Mesothelial cell of epicardium (in vitro differentiated cells): ENCODE measurements at regions not wholly inside any gene's neighbourhood (a gene's known extent, or its start where the extent isn't known, plus 50 kb on each side); places are given as distances from the start of the nearest gene placed in this dataset.

Experiments
- DNase-seq, 2 experiments: peaks; one replicate each; pipeline ENCODE4 v3.0.0; 2021; ENCODE audit warnings: low spot score in 2 of 2; ENCODE audit not compliant: unreplicated experiment in 2 of 2
- H3K27ac Mint-ChIP-seq: 2 replicates; pipeline ENCODE4 v1.8.0; 2021; ENCODE audit warnings: mixed read lengths
- H3K27me3 Mint-ChIP-seq: 2 replicates; pipeline ENCODE4 v1.8.0; 2021; ENCODE audit warnings: low read depth, mixed read lengths
- H3K36me3 Mint-ChIP-seq: 2 replicates; pipeline ENCODE4 v1.8.0; 2021; ENCODE audit warnings: mixed read lengths
- H3K4me1 Mint-ChIP-seq: 2 replicates; pipeline ENCODE4 v1.8.0; 2021; ENCODE audit warnings: mixed read lengths
- H3K4me3 Mint-ChIP-seq: 2 replicates; pipeline ENCODE4 v1.8.0; 2021; ENCODE audit warnings: mild to moderate bottlenecking, moderate library complexity, mixed read lengths
- H3K9me3 Mint-ChIP-seq: 2 replicates; pipeline ENCODE4 v1.8.0; 2021; ENCODE audit warnings: mixed read lengths
- CTCF ChIP-seq: fragments of 200-600 bp; sonication (generic); IDR thresholded peaks from one replicate; pipeline ENCODE4 v1.5.0; 2021; ENCODE audit warnings: antibody characterized with exemption; ENCODE audit not compliant: unreplicated experiment

DNA sequence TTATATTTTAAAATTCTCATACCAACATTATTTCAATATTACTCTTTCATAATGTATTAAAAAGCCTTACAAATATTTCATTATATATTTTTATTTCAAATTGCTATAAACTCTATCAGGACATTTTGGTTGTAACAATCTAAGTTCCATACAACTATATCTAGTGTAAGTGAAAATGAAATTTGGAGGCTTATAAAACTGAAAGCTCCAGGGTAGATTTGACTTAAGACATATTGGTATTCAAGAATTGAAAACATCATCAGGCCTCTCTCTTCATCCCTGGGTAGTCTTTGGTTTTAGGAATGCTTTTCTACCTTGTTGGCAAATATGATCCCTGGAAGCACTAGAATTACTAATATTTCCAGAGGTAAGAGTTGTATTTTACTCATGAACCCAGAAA lies 342.6 kb downstream of the DTHD1 start:
- Mint-ChIP-seq H3K4me1 (no peaks in the 10 kb centered on the region), H3K4me3 (no peak overlapping the region), H3K27me3 (no peaks in the 10 kb centered on the region), H3K27ac (no peak overlapping the region), H3K36me3 (no peaks in the 10 kb centered on the region), H3K9me3 (no peaks in the 10 kb centered on the region)
- TF ChIP-seq CTCF: no peak
- no peak for DNase-seq

DNA sequence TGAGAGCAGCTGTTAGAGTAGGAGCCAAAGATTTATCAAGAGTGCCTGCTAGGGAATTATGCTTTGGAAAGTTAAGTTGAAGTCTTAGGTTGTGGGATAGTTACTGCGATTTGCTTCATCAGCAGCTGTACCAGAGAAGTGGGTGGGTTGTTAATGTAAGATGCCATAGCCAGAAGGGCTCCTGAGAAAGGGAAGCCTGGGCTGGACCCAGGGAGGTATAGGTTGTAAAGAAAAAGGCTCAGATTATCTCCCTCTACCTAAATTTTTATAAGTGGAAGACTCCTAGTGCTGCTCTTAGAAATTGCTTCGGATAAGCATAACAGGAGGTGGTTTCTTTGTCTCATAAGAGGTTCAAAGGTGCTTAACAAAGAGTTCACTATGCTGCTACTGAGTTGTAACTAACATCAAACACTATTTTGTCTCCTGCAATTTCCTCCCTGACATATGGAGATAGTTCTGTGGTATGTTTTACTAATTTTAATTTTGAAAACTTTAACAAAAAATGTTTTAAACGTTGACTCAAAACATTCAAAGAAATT lies 356.9 kb downstream of the DTHD1 start:
- H3K9me3 Mint-ChIP-seq: no peaks in the 10 kb centered on the region
- H3K4me1 Mint-ChIP-seq: peaks cover 2% of the 10 kb centered on the region
- no peak overlapping the region for H3K27ac Mint-ChIP-seq
- no peak overlapping the region for H3K4me3 Mint-ChIP-seq
- no peak for TF ChIP-seq CTCF
- no peaks in the 10 kb centered on the region for H3K36me3 Mint-ChIP-seq
- no peak for DNase-seq
- peaks cover 2% of the 10 kb centered on the region for H3K27me3 Mint-ChIP-seq

GRCh38 chr4:36640876-36641275 lies 359.5 kb downstream of the DTHD1 start:
- H3K27me3 Mint-ChIP-seq: no peaks in the 10 kb centered on the region
- no peaks in the 10 kb centered on the region for H3K9me3 Mint-ChIP-seq
- DNase-seq: no peak
- H3K36me3 Mint-ChIP-seq: no peaks in the 10 kb centered on the region
- H3K27ac Mint-ChIP-seq: no peak overlapping the region
- no peak for TF ChIP-seq CTCF
- H3K4me1 Mint-ChIP-seq: peaks cover 2% of the 10 kb centered on the region
- no peak overlapping the region for H3K4me3 Mint-ChIP-seq

GRCh38 chr4:36651253-36651652 lies 369.8 kb downstream of the DTHD1 start:
- H3K36me3 Mint-ChIP-seq: no peaks in the 10 kb centered on the region
- H3K27ac Mint-ChIP-seq: no peak overlapping the region
- H3K27me3 Mint-ChIP-seq: no peaks in the 10 kb centered on the region
- no peak for DNase-seq
- no peak overlapping the region for H3K4me3 Mint-ChIP-seq
- H3K4me1 Mint-ChIP-seq: no peaks in the 10 kb centered on the region
- no peaks in the 10 kb centered on the region for H3K9me3 Mint-ChIP-seq
- no peak for TF ChIP-seq CTCF

DNA sequence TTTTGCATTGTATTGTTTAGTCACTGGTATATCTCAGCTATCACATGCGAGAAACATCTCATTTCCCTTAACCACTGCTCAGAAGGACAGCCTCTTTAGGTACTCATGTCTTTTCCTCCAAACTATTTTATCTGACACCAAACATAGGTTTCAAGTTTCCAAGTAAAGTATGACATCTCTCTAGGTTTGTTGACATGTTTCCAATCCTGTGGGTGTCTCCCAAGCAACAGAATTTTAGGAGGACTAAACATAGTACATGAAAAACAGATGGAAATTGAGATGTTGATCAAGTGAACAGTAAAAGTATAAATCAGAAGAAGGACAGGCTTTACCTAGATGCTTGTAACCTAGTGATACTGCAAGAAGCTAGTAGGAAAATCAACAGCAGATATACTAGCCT lies 371.4 kb downstream of the DTHD1 start:
- Mint-ChIP-seq H3K9me3 (no peaks in the 10 kb centered on the region), H3K4me3 (no peak overlapping the region), H3K36me3 (no peaks in the 10 kb centered on the region), H3K27me3 (peaks cover 1% of the 10 kb centered on the region), H3K4me1 (no peaks in the 10 kb centered on the region), H3K27ac (no peak overlapping the region)
- no peak for DNase-seq
- TF ChIP-seq CTCF: no peak

DNA sequence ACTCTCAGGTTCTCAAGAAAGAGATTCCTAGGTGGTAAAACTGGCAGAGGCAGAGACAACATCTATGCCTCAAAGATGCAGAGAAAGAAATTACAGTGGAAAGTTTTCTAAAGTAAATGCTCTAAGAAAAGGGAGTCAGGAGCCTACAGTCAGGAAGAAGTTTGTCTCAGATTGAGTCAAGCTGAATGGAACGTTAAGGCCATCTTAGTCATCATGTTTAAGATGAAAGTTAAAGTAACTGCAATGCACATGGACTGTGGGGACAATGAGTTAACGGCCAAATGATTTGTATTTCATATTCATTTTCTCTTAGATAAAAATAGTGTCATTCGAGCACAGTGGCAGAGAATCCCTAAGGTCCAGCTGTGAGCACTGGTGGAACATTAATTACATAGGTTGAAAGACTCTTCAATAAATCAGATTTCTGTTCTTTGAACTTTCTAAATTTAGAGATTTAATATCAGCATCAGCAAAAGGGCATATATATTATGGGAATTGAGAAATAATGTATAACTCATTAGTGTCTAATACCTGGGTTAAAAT lies 384.6 kb downstream of the DTHD1 start:
- H3K36me3 Mint-ChIP-seq: no peaks in the 10 kb centered on the region
- no peak for DNase-seq
- H3K4me3 Mint-ChIP-seq: no peak overlapping the region
- H3K27ac Mint-ChIP-seq: no peak overlapping the region
- peaks cover 3% of the 10 kb centered on the region for H3K9me3 Mint-ChIP-seq
- no peaks in the 10 kb centered on the region for H3K4me1 Mint-ChIP-seq
- TF ChIP-seq CTCF: no peak
- H3K27me3 Mint-ChIP-seq: peaks cover 16% of the 10 kb centered on the region
